BLaER1 treated with 17β-estradiol and CSF1 and Interleukin-3, amounts not matched to agents 10 nM and 100 nM (cell line): ENCODE measurements at regions not wholly inside any gene's neighbourhood (a gene's known extent, or its start where the extent isn't known, plus 50 kb on each side); places are given as distances from the start of the nearest gene placed in this dataset.

ENCODE experiments used
- H3K27ac ChIP-seq, 11 experiments: shearing (Covaris generic); formaldehyde crosslinking; 2 replicates each; pipeline ENCODE4 v1.8.1; 2022
- H3K27me3 ChIP-seq, 11 experiments: shearing (Covaris generic); formaldehyde crosslinking; 2 replicates each; pipeline ENCODE4 v1.8.1; 2022
- H3K36me3 ChIP-seq, 11 experiments: shearing (Covaris generic); formaldehyde crosslinking; 2 replicates each; pipeline ENCODE4 v1.8.1; 2022
- H3K4me1 ChIP-seq, 10 experiments: shearing (Covaris generic); formaldehyde crosslinking; 2 replicates each; pipeline ENCODE4 v1.8.1; 2022
- H3K4me2 ChIP-seq, 11 experiments: shearing (Covaris generic); formaldehyde crosslinking; 2 replicates each; pipeline ENCODE4 v1.8.1; 2022
- H3K4me3 ChIP-seq, 10 experiments: shearing (Covaris generic); formaldehyde crosslinking; 2 replicates each; pipeline ENCODE4 v1.8.1; 2022
- H3K9ac ChIP-seq, 11 experiments: shearing (Covaris generic); formaldehyde crosslinking; 2 replicates each; pipeline ENCODE4 v1.8.1; 2022
- H3K9me3 ChIP-seq, 11 experiments: shearing (Covaris generic); formaldehyde crosslinking; replicated peaks in 1 of 11; 2 replicates each; pipeline ENCODE4 v1.8.1; 2022
- H4K20me1 ChIP-seq, 11 experiments: shearing (Covaris generic); formaldehyde crosslinking; 2 replicates each; pipeline ENCODE4 v1.8.1; 2022
- Cebpa-rat ChIP-seq, 11 experiments: shearing (Covaris generic); IDR thresholded peaks; 2 replicates each; pipeline ENCODE4 v1.8.1; 2022

- no peak for TF ChIP-seq Cebpa-rat (IDR thresholded peaks at IDR 0.05)
- H4K20me1 ChIP-seq: no peaks in the 10 kb centered on the region
- H3K27me3 ChIP-seq: no peaks in the 10 kb centered on the region
- no peak overlapping the region for H3K9ac ChIP-seq
- H3K36me3 ChIP-seq: no peaks in the 10 kb centered on the region
- no peak overlapping the region for H3K4me2 ChIP-seq
- H3K4me1 ChIP-seq: no peaks in the 10 kb centered on the region
- H3K9me3 ChIP-seq: peaks cover 0 to 22% (median 0%) of the 10 kb centered on the region in 11 experiments; a peak in 1 of 22 replicates
- no peak overlapping the region for H3K27ac ChIP-seq
- H3K4me3 ChIP-seq: no peak overlapping the region
Observed at GRCh38 chr13:86858216-86858615, 813.0 kb upstream of the SLITRK5 start.

- H3K9ac ChIP-seq: no peak overlapping the region
- H3K27me3 ChIP-seq: no peaks in the 10 kb centered on the region
- H3K4me3 ChIP-seq: no peak overlapping the region
- TF ChIP-seq Cebpa-rat (IDR thresholded peaks at IDR 0.05): no peak
- no peaks in the 10 kb centered on the region for H4K20me1 ChIP-seq
- H3K36me3 ChIP-seq: no peaks in the 10 kb centered on the region
- H3K4me1 ChIP-seq: no peaks in the 10 kb centered on the region
- H3K27ac ChIP-seq: no peak overlapping the region
- peaks cover 0 to 23% (median 0%) of the 10 kb centered on the region in 11 experiments; a peak in 1 of 22 replicates for H3K9me3 ChIP-seq
- no peak overlapping the region for H3K4me2 ChIP-seq
Observed at GRCh38 chr13:86862137-86862536, 809.0 kb upstream of the SLITRK5 start.

- Histone ChIP-seq H3K27me3 (no peaks in the 10 kb centered on the region), H3K4me2 (no peak overlapping the region), H3K9ac (no peak overlapping the region), H3K4me3 (no peak overlapping the region), H3K4me1 (no peaks in the 10 kb centered on the region), H3K27ac (no peak overlapping the region), H3K9me3 (peaks cover 0 to 23% (median 0%) of the 10 kb centered on the region in 11 experiments; a peak in 1 of 22 replicates), H3K36me3 (no peaks in the 10 kb centered on the region), H4K20me1 (no peaks in the 10 kb centered on the region)
- no peak for TF ChIP-seq Cebpa-rat (IDR thresholded peaks at IDR 0.05)
Observed at GRCh38 chr13:86864376-86864775, 806.8 kb upstream of the SLITRK5 start.

GRCh38 chr13:86870444-86870843, 800.7 kb upstream of the SLITRK5 start:
- TF ChIP-seq Cebpa-rat (IDR thresholded peaks at IDR 0.05): no peak
- Histone ChIP-seq H3K9ac (no peak overlapping the region), H3K4me1 (no peaks in the 10 kb centered on the region), H3K27me3 (no peaks in the 10 kb centered on the region), H3K36me3 (no peaks in the 10 kb centered on the region), H3K9me3 (no peaks in the 10 kb centered on the region), H4K20me1 (no peaks in the 10 kb centered on the region), H3K27ac (no peak overlapping the region), H3K4me3 (no peak overlapping the region), H3K4me2 (no peak overlapping the region)

- no peaks in the 10 kb centered on the region for H3K27me3 ChIP-seq
- H3K9ac ChIP-seq: no peak overlapping the region
- peaks cover 0 to under 1% (median 0%) of the 10 kb centered on the region in 10 experiments; a peak in 1 of 20 replicates for H3K4me1 ChIP-seq
- no peak overlapping the region for H3K27ac ChIP-seq
- no peak overlapping the region for H3K4me2 ChIP-seq
- H3K4me3 ChIP-seq: no peak overlapping the region
- H3K9me3 ChIP-seq: no peaks in the 10 kb centered on the region
- H3K36me3 ChIP-seq: no peaks in the 10 kb centered on the region
- TF ChIP-seq Cebpa-rat (IDR thresholded peaks at IDR 0.05): no peak
- H4K20me1 ChIP-seq: no peaks in the 10 kb centered on the region
Observed at GRCh38 chr13:86877441-86877840, 793.7 kb upstream of the SLITRK5 start.

GRCh38 chr13:86878781-86879180, 792.4 kb upstream of the SLITRK5 start:
- H3K36me3 ChIP-seq: no peaks in the 10 kb centered on the region
- no peak for TF ChIP-seq Cebpa-rat (IDR thresholded peaks at IDR 0.05)
- no peaks in the 10 kb centered on the region for H3K27me3 ChIP-seq
- no peaks in the 10 kb centered on the region for H4K20me1 ChIP-seq
- H3K4me2 ChIP-seq: no peak overlapping the region
- no peaks in the 10 kb centered on the region for H3K9me3 ChIP-seq
- H3K9ac ChIP-seq: no peak overlapping the region
- H3K4me1 ChIP-seq: peaks cover 0 to 6% (median 0%) of the 10 kb centered on the region in 10 experiments; a peak in 1 of 20 replicates
- H3K4me3 ChIP-seq: no peak overlapping the region
- no peak overlapping the region for H3K27ac ChIP-seq

- H3K27me3 ChIP-seq: no peaks in the 10 kb centered on the region
Observed at GRCh38 chr13:86881390-86881789, 789.8 kb upstream of the SLITRK5 start.

GRCh38 chr13:86882107-86882506, 789.1 kb upstream of the SLITRK5 start:
- no peak for TF ChIP-seq Cebpa-rat (IDR thresholded peaks at IDR 0.05)
- Histone ChIP-seq H3K36me3 (no peaks in the 10 kb centered on the region), H3K4me3 (no peak overlapping the region), H3K4me2 (0 out of 22 replicates have a peak overlapping the region, but pooled peaks of 1 of the 11 experiments have one; percentile 24), H3K27me3 (no peaks in the 10 kb centered on the region), H3K4me1 (peaks cover 0 to 6% (median 0%) of the 10 kb centered on the region in 10 experiments; a peak in 1 of 20 replicates), H3K9ac (no peak overlapping the region), H3K9me3 (no peaks in the 10 kb centered on the region), H4K20me1 (no peaks in the 10 kb centered on the region), H3K27ac (no peak overlapping the region)

More at GRCh38 chr13:86881390-86881789, 789.8 kb upstream of the SLITRK5 start:
- H3K27ac ChIP-seq: no peak overlapping the region
- H3K9ac ChIP-seq: no peak overlapping the region
- no peaks in the 10 kb centered on the region for H3K36me3 ChIP-seq
- no peak overlapping the region for H3K4me3 ChIP-seq
- H4K20me1 ChIP-seq: no peaks in the 10 kb centered on the region
- peaks cover 0 to 6% (median 0%) of the 10 kb centered on the region in 10 experiments; a peak in 1 of 20 replicates for H3K4me1 ChIP-seq
- no peak overlapping the region for H3K4me2 ChIP-seq
- no peak for TF ChIP-seq Cebpa-rat (IDR thresholded peaks at IDR 0.05)
- no peaks in the 10 kb centered on the region for H3K9me3 ChIP-seq

- H3K27ac ChIP-seq: no peak overlapping the region
- H4K20me1 ChIP-seq: no peaks in the 10 kb centered on the region
- no peak overlapping the region for H3K4me3 ChIP-seq
- peaks cover 0 to 6% (median 0%) of the 10 kb centered on the region in 10 experiments; a peak in 1 of 20 replicates for H3K4me1 ChIP-seq
- no peaks in the 10 kb centered on the region for H3K36me3 ChIP-seq
- no peak overlapping the region for H3K9ac ChIP-seq
- no peaks in the 10 kb centered on the region for H3K27me3 ChIP-seq
- TF ChIP-seq Cebpa-rat (IDR thresholded peaks at IDR 0.05): no peak
- peak overlapping the region in 5 of 11 experiments; percentile 11 to 24 (median 22); a peak in 4 of 22 replicates for H3K4me2 ChIP-seq
- H3K9me3 ChIP-seq: no peaks in the 10 kb centered on the region
Observed at GRCh38 chr13:86882835-86883234, 788.3 kb upstream of the SLITRK5 start.

- H3K4me2 ChIP-seq: no peak overlapping the region
- no peaks in the 10 kb centered on the region for H4K20me1 ChIP-seq
- H3K4me1 ChIP-seq: no peaks in the 10 kb centered on the region
- TF ChIP-seq Cebpa-rat (IDR thresholded peaks at IDR 0.05): no peak
- H3K36me3 ChIP-seq: no peaks in the 10 kb centered on the region
- no peaks in the 10 kb centered on the region; a peak in 1 of 22 replicates for H3K9me3 ChIP-seq
- H3K9ac ChIP-seq: no peak overlapping the region
- no peaks in the 10 kb centered on the region for H3K27me3 ChIP-seq
- H3K27ac ChIP-seq: no peak overlapping the region
- H3K4me3 ChIP-seq: no peak overlapping the region
Observed at GRCh38 chr13:86892330-86892729, 778.8 kb upstream of the SLITRK5 start.
